ENCODE measurements at regions not wholly inside any gene's neighbourhood (a gene's known extent, or its start where the extent isn't known, plus 50 kb on each side); places are given as distances from the start of the nearest gene placed in this dataset.

- no peaks in the 10 kb centered on the region for H3K4me1 Mint-ChIP-seq
- no peaks in the 10 kb centered on the region for H3K27me3 Mint-ChIP-seq
- CTCF ChIA-PET, result no interaction called here
- Histone ChIP-seq H3K27me3 (ENCODE audit: control insufficient read depth in 2 of 2, insufficient read depth in 2 of 2, low read length in 2 of 2) (no peaks in the 10 kb centered on the region), H3K9me3 (ENCODE audit: control insufficient read depth in 2 of 3, low read length in 3 of 3) (no peaks in the 10 kb centered on the region), H3K4me3 (ENCODE audit: low read length) (no peak overlapping the region), H3K36me3 (ENCODE audit: control insufficient read depth in 2 of 3, insufficient read depth in 3 of 3, low read length in 3 of 3) (no peaks in the 10 kb centered on the region), H3K4me1 (ENCODE audit: control insufficient read depth in 2 of 2, insufficient read depth in 2 of 2, low read length in 2 of 2) (no peaks in the 10 kb centered on the region), H3K27ac (ENCODE audit: low read depth, low read length) (no peak overlapping the region)
- ATAC-seq, result no peak
- POLR2A ChIA-PET, result no interaction called here
- H3K9me3 Mint-ChIP-seq, result peaks cover 0 to 22% (median 7%) of the 10 kb centered on the region in 11 donors
- H3K36me3 Mint-ChIP-seq, result peaks cover 0 to 14% (median 6%) of the 10 kb centered on the region in 5 donors
- intact Hi-C loops (cut with micrococcal nuclease), result no loop called here
- H3K27ac Mint-ChIP-seq, result no peak overlapping the region
- no peak overlapping the region for H3K4me3 Mint-ChIP-seq
- no peak for DNase-seq
Measured at GRCh38 chr4:4733663-4734062, 125.8 kb upstream of the MSX1 start.

DNA sequence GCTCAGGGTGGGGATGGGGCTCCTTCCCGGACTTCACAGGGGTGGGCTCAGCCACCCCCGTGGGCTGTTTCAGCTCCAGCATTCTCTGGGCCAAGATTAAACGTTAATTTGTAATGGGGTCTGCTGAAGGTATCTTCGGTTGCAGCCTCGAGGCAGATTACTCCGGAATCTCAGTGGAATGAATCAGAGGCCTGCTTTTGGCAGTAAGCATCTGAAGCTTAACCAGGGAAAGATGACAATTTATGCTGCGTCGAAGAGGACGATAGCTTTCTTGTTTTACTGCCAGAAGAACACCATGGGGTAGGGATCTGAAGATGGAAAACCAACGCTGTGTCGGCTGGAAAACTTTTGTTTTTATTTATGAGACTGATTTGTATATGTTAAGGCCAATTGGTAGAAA is 129.2 kb upstream of the MSX1 start:
- H3K27me3 Mint-ChIP-seq, result no peaks in the 10 kb centered on the region
- POLR2A ChIA-PET, result no interaction called here
- CTCF ChIA-PET, result no interaction called here

GRCh38 chr4:4729206-4729605 is 130.3 kb upstream of the MSX1 start:
- H3K4me3 Mint-ChIP-seq, result no peak overlapping the region
- intact Hi-C loops (cut with micrococcal nuclease), result no loop called here

More for the DNA sequence above, 129.2 kb upstream of the MSX1 start:
- H3K4me3 Mint-ChIP-seq, result no peak overlapping the region
- Histone ChIP-seq H3K4me3 (ENCODE audit: low read length) (no peak overlapping the region), H3K27me3 (ENCODE audit: control insufficient read depth in 2 of 2, insufficient read depth in 2 of 2, low read length in 2 of 2) (no peaks in the 10 kb centered on the region), H3K27ac (ENCODE audit: low read depth, low read length) (no peak overlapping the region), H3K4me1 (ENCODE audit: control insufficient read depth in 2 of 2, insufficient read depth in 2 of 2, low read length in 2 of 2) (no peaks in the 10 kb centered on the region), H3K9me3 (ENCODE audit: control insufficient read depth in 2 of 3, low read length in 3 of 3) (peaks cover 0 to 16% (median 0%) of the 10 kb centered on the region in 3 experiments), H3K36me3 (ENCODE audit: control insufficient read depth in 2 of 3, insufficient read depth in 3 of 3, low read length in 3 of 3) (no peaks in the 10 kb centered on the region)
- H3K9me3 Mint-ChIP-seq, result peaks cover 14 to 49% (median 26%) of the 10 kb centered on the region in 11 donors
- intact Hi-C loops (cut with micrococcal nuclease), result no loop called here
- no peak for ATAC-seq
- H3K4me1 Mint-ChIP-seq, result no peaks in the 10 kb centered on the region
- H3K36me3 Mint-ChIP-seq, result peaks cover 2 to 37% (median 19%) of the 10 kb centered on the region in 5 donors
- H3K27ac Mint-ChIP-seq, result no peak overlapping the region
- DNase-seq, result no peak

GRCh38 chr4:4727536-4727935 is 131.9 kb upstream of the MSX1 start:
- Mint-ChIP-seq H3K4me1 (no peaks in the 10 kb centered on the region), H3K36me3 (peaks cover 2 to 44% (median 21%) of the 10 kb centered on the region in 5 donors), H3K4me3 (no peak overlapping the region), H3K9me3 (peaks cover 7 to 65% (median 30%) of the 10 kb centered on the region in 11 donors), H3K27ac (no peak overlapping the region), H3K27me3 (no peaks in the 10 kb centered on the region)
- no peaks in the 10 kb centered on the region for H3K36me3 ChIP-seq (ENCODE audit: control insufficient read depth in 2 of 3, insufficient read depth in 3 of 3, low read length in 3 of 3)
- ChIA-PET POLR2A (no interaction called here), CTCF (no interaction called here)
- intact Hi-C loops (cut with micrococcal nuclease), result no loop called here
- peaks cover 0 to 39% (median 0%) of the 10 kb centered on the region in 3 experiments for H3K9me3 ChIP-seq (ENCODE audit: control insufficient read depth in 2 of 3, low read length in 3 of 3)
- ATAC-seq, result no peak
- H3K4me1 ChIP-seq (ENCODE audit: control insufficient read depth in 2 of 2, insufficient read depth in 2 of 2, low read length in 2 of 2), result no peaks in the 10 kb centered on the region
- no peak overlapping the region for H3K4me3 ChIP-seq (ENCODE audit: low read length)
- H3K27me3 ChIP-seq (ENCODE audit: control insufficient read depth in 2 of 2, insufficient read depth in 2 of 2, low read length in 2 of 2), result no peaks in the 10 kb centered on the region
- no peak for DNase-seq
- no peak overlapping the region for H3K27ac ChIP-seq (ENCODE audit: low read depth, low read length)

More at GRCh38 chr4:4729206-4729605, 130.3 kb upstream of the MSX1 start:
- DNase-seq (no peak), ATAC-seq (no peak)
- Mint-ChIP-seq H3K36me3 (peaks cover 2 to 38% (median 20%) of the 10 kb centered on the region in 5 donors), H3K4me1 (no peaks in the 10 kb centered on the region), H3K27ac (no peak overlapping the region), H3K27me3 (no peaks in the 10 kb centered on the region), H3K9me3 (peaks cover 15 to 60% (median 31%) of the 10 kb centered on the region in 11 donors)
- Histone ChIP-seq H3K27me3 (ENCODE audit: control insufficient read depth in 2 of 2, insufficient read depth in 2 of 2, low read length in 2 of 2) (no peaks in the 10 kb centered on the region), H3K27ac (ENCODE audit: low read depth, low read length) (no peak overlapping the region), H3K36me3 (ENCODE audit: control insufficient read depth in 2 of 3, insufficient read depth in 3 of 3, low read length in 3 of 3) (no peaks in the 10 kb centered on the region), H3K9me3 (ENCODE audit: control insufficient read depth in 2 of 3, low read length in 3 of 3) (peaks cover 0 to 24% (median 0%) of the 10 kb centered on the region in 3 experiments), H3K4me3 (ENCODE audit: low read length) (no peak overlapping the region), H3K4me1 (ENCODE audit: control insufficient read depth in 2 of 2, insufficient read depth in 2 of 2, low read length in 2 of 2) (no peaks in the 10 kb centered on the region)
- POLR2A ChIA-PET, result no interaction called here
- CTCF ChIA-PET, result no interaction called here

- Histone ChIP-seq H3K4me3 (ENCODE audit: low read length) (no peak overlapping the region), H3K27me3 (ENCODE audit: control insufficient read depth in 2 of 2, insufficient read depth in 2 of 2, low read length in 2 of 2) (no peaks in the 10 kb centered on the region), H3K27ac (ENCODE audit: low read depth, low read length) (no peak overlapping the region), H3K36me3 (ENCODE audit: control insufficient read depth in 2 of 3, insufficient read depth in 3 of 3, low read length in 3 of 3) (no peaks in the 10 kb centered on the region), H3K4me1 (ENCODE audit: control insufficient read depth in 2 of 2, insufficient read depth in 2 of 2, low read length in 2 of 2) (no peaks in the 10 kb centered on the region), H3K9me3 (ENCODE audit: control insufficient read depth in 2 of 3, low read length in 3 of 3) (peaks cover 0 to 41% (median 0%) of the 10 kb centered on the region in 3 experiments)
- H3K9me3 Mint-ChIP-seq, result peaks cover 12 to 57% (median 27%) of the 10 kb centered on the region in 11 donors
- H3K4me1 Mint-ChIP-seq, result no peaks in the 10 kb centered on the region
- intact Hi-C loops (cut with micrococcal nuclease), result no loop called here
- ChIA-PET CTCF (no interaction called here), POLR2A (no interaction called here)
- H3K27ac Mint-ChIP-seq, result no peak overlapping the region
- no peak overlapping the region for H3K4me3 Mint-ChIP-seq
- no peaks in the 10 kb centered on the region for H3K27me3 Mint-ChIP-seq
- ATAC-seq, result no peak
- peaks cover 2 to 38% (median 26%) of the 10 kb centered on the region in 5 donors for H3K36me3 Mint-ChIP-seq
- DNase-seq, result no peak
Measured at GRCh38 chr4:4726051-4726450, 133.4 kb upstream of the MSX1 start.

GRCh38 chr4:4724321-4724720 is 135.1 kb upstream of the MSX1 start:
- H3K4me3 Mint-ChIP-seq, result no peak overlapping the region
- CTCF ChIA-PET, result no interaction called here
- POLR2A ChIA-PET, result no interaction called here
- no peak for DNase-seq
- no peaks in the 10 kb centered on the region for H3K27me3 Mint-ChIP-seq
- Histone ChIP-seq H3K4me3 (ENCODE audit: low read length) (no peak overlapping the region), H3K27me3 (ENCODE audit: control insufficient read depth in 2 of 2, insufficient read depth in 2 of 2, low read length in 2 of 2) (no peaks in the 10 kb centered on the region), H3K36me3 (ENCODE audit: control insufficient read depth in 2 of 3, insufficient read depth in 3 of 3, low read length in 3 of 3) (no peaks in the 10 kb centered on the region), H3K9me3 (ENCODE audit: control insufficient read depth in 2 of 3, low read length in 3 of 3) (peaks cover 0 to 41% (median 0%) of the 10 kb centered on the region in 3 experiments), H3K4me1 (ENCODE audit: control insufficient read depth in 2 of 2, insufficient read depth in 2 of 2, low read length in 2 of 2) (no peaks in the 10 kb centered on the region), H3K27ac (ENCODE audit: low read depth, low read length) (no peak overlapping the region)
- intact Hi-C loops (cut with micrococcal nuclease), result no loop called here
- no peak overlapping the region for H3K27ac Mint-ChIP-seq
- peaks cover 12 to 57% (median 26%) of the 10 kb centered on the region in 11 donors for H3K9me3 Mint-ChIP-seq
- H3K36me3 Mint-ChIP-seq, result peaks cover 2 to 42% (median 26%) of the 10 kb centered on the region in 5 donors
- H3K4me1 Mint-ChIP-seq, result no peaks in the 10 kb centered on the region
- ATAC-seq, result no peak

DNA sequence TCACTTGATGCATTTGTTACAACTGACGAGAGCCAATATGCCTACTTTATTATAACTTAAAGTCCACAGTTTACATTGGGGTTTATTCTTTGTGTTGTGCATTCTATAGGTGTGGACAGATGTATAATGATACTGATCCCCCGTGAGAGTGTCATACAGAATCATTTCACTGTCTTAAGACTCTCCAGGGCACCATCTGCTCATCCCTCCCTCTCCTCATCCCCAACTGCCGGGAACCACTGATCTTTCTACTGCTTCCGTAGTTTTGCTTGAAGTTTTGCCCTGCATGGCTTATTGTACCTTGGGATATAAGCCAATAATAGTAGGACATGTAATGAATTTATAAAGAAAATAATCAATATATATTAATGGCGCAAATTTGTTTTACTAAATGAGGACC is 137.8 kb upstream of the MSX1 start:
- POLR2A ChIA-PET, result no interaction called here
- CTCF ChIA-PET, result no interaction called here
- H3K4me3 ChIP-seq (ENCODE audit: low read length), result no peak overlapping the region
- no peak overlapping the region for H3K27ac ChIP-seq (ENCODE audit: low read depth, low read length)
- no peaks in the 10 kb centered on the region for H3K4me1 ChIP-seq (ENCODE audit: control insufficient read depth in 2 of 2, insufficient read depth in 2 of 2, low read length in 2 of 2)
- Mint-ChIP-seq H3K27me3 (no peaks in the 10 kb centered on the region), H3K4me1 (no peaks in the 10 kb centered on the region), H3K36me3 (peaks cover 2 to 35% (median 30%) of the 10 kb centered on the region in 5 donors), H3K9me3 (peaks cover 12 to 45% (median 24%) of the 10 kb centered on the region in 11 donors), H3K27ac (no peak overlapping the region), H3K4me3 (no peak overlapping the region)
- no peak for DNase-seq
- no peak for ATAC-seq
- peaks cover 0 to 39% (median 0%) of the 10 kb centered on the region in 3 experiments for H3K9me3 ChIP-seq (ENCODE audit: control insufficient read depth in 2 of 3, low read length in 3 of 3)
- intact Hi-C loops (cut with micrococcal nuclease), result no loop called here
- no peaks in the 10 kb centered on the region for H3K27me3 ChIP-seq (ENCODE audit: control insufficient read depth in 2 of 2, insufficient read depth in 2 of 2, low read length in 2 of 2)
- H3K36me3 ChIP-seq (ENCODE audit: control insufficient read depth in 2 of 3, insufficient read depth in 3 of 3, low read length in 3 of 3), result no peaks in the 10 kb centered on the region

All from naive thymus-derived CD4-positive, alpha-beta T cell (primary cell).